NCI-H2196 (cell line): ENCODE measurements at regions not wholly inside any gene's neighbourhood (a gene's known extent, or its start where the extent isn't known, plus 50 kb on each side); places are given as distances from the start of the nearest gene placed in this dataset.
"Not testable (repeated sequence)": the region's sequence is repeated elsewhere in the genome, so short reads cannot be mapped to it uniquely, and the experiment has no call there.

Source experiments
- DNase-seq: peaks from one replicate; lab custom pipeline; 2025; ENCODE audit not compliant: unreplicated experiment; lab: John Stamatoyannopoulos, UW

DNA sequence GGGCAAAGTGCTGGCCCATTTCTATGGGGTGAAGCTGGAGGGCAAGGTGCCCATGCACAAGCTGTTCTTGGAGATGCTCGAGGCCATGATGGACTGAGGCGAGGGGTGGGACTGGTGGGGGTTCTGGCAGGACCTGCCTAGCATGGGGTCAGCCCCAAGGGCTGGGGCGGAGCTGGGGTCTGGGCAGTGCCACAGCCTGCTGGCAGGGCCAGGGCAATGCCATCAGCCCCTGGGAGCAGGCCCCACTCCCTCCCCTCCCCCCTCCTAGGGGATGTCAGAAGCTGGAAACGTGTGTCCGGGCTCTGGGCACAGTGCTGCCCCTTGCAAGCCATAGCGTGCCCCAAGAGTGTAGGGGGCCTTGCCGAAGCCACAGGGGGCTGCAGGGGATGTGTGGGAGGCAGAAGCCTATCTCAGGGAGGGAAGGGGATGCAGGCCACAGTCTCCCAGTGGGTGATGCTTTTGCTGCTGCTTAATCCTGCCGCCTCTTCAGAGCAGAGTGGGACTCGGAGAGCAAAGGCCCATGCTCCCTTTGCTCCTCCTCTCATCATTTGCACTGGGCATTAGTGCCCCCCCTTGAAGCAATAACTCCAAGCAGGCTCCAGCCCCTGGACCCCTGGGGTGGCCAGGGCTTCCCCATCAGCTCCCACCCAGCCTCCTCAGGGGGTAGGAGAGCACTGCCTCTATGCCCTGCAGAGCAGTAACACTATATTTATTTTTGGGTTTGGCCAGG is 85.2 kb downstream of the MRPL57 start:
- DNase-seq: not testable (repeated sequence)

DNA sequence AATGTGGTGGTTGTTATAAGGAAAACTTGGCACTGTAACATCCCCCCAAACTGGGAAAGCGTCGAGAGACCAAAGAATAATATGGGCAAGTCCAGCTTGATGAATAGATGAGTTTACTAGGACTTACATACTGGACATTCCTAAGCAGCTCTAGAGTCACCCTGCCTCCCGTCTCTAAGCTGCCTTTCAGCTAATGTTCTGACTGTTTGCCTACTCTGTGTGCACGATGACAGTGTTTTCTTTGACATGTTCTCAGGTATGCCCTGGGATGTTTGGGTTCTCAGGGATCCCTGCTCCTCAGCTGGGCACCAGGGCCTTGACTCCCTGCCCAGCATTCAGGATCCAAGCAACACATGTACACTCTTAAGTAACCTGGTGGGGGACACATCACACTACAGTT is 87.5 kb downstream of the MRPL57 start:
- DNase-seq: not testable (repeated sequence)

DNA sequence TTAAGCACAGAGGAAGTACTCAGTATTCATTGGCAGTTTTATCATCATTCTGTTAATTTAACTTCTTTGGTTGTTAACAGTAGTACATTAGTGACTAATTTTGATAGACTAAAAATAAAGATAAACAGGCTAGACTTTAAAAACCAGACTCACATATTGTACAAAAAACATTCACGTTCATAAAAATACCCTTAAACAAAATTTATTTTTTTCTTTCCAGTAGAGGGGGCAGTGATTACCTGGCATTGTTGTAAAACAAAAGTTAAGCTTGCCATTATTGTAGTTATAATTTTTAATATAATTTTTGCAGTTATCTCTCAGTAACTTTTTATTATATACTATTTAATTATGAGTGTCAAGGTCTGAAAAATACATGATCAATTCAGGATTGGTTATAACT is 92.0 kb downstream of the MRPL57 start:
- DNase-seq: not testable (repeated sequence)

DNA sequence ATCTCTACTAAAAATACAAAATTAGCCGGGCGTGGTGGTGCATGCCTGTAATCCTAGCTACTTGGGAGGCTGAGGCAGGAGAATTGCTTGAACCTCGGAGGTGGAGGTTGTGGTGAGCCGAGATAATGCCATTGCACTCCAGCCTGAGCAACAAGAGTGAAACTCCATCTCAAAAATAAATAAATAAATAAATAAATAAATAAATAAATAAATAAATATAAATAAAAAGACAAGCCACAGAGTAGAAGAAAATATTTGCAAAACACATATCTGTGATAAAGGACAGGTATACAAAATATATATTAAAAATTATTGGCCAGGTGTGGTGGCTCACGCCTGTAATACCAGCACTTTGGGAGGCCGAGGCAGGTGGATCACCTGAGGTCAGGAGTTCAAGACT is 96.0 kb downstream of the MRPL57 start:
- not testable (repeated sequence) for DNase-seq

DNA sequence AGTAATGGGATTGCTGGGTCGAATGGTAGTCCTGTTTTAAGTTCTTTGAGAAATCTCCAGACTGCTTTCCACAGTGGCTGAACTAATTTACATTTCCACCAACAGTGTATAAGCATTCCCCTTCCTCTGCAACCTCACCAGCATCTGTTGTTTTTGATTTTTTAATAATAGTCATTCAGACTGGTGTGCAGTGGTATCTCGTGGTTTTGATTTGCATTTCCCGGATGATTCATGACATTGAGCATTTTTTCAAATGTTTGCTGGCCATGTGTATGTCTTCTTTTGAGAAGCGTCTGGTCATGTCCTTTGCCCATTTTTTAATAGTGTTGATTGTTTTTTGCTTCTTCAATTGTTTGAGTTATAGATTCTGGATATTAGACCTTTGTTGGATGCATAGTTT is 98.0 kb downstream of the MRPL57 start:
- DNase-seq: not testable (repeated sequence)

DNA sequence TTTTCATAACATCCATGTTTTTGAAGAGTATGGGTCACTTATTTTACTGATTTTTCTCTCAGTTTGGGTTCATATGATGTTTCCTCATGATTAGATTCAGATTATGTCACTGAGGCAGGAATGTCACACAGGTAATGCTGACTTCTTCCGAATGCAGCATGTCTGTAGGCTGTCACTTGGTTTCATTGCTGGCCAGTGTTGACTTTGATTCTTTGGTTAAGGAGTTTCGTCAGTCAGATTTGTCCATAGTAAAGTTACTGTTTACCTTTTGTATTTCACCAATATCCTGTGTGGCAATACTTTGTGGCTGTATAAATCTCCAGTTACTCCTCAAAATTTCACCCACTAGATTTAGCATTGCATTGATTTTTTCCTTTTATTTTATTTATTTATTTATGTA is 105.6 kb downstream of the MRPL57 start:
- DNase-seq: no peak

DNA sequence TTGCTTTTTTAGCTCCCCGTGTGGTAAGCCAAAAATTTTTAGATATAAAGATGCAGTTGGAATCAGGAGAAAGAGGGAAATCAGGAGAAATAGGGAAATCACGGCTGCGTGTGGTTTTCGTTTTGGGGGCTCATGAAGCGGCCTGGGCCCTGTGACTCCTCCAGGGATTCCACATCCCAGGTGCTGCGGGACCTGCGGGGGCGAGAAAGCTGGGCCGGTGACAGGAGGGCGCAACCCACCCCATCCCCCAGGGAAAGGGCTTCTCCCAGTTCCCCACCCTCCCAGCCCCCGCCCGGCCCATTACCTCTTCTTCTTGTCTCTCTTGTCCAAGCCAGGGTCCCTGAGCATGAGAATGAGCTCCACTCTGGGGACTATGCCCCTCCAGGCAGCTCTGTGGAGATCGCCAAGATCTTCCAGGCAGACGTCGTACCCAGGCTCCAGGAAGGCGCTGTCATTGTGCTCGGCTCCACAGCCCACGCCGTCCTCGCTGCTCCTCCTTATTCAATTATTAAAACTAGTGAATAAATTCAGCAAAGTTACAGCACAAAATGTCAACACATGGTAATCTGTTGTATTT is 111.0 kb downstream of the MRPL57 start:
- DNase-seq: no peak

DNA sequence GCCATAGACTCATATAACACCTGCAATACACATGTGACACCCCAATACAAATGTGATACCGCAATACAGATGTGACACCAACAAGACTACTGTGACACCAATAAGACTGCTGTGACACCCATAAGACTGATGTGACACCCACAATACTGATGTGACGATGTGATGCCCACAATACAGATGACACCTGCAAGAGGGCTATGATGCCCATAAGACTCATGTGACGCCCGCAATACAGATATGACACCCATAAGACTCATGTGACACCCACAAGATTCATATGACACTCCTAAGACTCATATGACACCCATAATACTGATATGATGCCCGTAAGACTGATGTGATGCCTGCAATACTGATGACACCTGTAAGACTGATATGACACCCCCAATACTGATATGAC is 113.0 kb downstream of the MRPL57 start:
- DNase-seq: no peak

DNA sequence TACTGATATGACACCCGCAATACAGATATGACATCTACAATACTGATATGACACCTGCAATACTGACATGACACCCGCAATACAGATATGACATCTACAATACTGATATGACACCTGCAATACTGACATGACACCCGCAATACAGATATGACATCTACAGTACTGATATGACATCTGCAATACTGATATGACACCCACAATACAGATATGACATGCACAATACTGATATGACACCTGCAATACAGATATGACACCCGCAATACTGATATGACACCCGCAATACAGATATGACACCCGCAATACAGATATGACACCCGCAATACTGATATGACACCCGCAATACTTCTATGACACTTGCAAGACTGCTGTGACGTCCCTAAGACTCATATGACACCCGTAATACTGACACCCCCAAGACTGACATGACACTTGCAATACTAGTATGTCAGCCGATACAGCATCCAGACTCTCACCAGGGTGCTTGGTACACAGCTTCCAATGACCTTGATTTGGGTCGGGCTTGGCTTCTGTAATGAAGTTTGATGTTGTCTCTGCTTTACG is 114.1 kb downstream of the MRPL57 start:
- not testable (repeated sequence) for DNase-seq

DNA sequence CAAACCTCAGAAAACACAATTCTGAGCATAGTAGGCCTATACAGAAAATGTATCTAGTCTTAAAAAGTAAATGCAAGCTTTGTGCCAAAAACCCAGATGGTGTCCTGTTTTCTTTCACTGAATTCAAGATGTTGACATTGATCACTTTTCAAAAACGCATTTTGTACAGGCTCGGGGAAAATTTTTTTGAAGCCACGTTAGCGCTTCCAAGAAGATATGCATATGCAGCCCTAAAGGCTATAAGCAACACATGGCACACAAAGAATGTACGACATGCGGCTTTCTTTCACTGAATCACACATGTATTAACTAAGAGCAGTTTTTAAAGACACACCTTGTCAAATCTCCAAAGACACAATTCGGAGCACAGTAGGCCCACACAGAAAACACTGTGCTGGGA is 115.4 kb downstream of the MRPL57 start:
- no peak for DNase-seq

DNA sequence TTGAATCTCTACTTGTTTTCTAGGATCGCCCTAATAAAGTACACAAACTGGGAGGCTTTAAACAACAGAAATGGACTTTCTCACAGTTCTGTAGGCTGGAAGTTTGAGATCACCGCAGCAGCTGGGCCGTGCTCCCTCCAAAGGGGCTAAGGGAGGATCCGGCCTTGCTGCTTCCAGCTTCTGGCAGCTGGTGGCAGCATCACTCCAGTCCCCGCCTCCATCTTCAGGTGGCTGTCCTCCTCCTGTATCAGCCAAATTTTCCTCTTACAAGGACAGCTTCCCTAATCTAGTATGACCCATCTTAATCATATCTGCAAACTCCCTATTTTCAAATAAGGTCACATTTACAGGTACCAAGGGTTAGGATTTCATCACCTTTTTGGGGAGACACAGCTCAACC is 120.5 kb downstream of the MRPL57 start:
- peak; percentile 31 for DNase-seq

DNA sequence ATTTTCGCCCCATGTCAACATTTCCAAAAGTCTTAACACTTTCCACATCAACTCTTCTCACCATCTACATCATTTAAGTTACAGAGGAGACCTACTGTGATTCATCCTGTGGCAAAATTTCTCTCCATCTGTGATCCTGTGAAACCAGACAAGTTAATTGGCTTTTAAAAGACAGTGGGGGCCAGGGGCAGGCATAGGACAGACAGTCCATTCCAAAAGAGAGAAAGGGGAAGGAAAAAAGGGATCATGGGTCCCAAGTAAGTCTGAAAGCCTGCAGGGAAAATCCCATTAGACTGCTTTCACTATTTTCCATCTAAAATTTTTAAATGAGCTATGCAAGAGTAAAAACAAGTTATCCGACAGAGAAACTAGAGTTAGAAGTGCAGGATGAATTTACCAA is 121.0 kb downstream of the MRPL57 start:
- DNase-seq: no peak

DNA sequence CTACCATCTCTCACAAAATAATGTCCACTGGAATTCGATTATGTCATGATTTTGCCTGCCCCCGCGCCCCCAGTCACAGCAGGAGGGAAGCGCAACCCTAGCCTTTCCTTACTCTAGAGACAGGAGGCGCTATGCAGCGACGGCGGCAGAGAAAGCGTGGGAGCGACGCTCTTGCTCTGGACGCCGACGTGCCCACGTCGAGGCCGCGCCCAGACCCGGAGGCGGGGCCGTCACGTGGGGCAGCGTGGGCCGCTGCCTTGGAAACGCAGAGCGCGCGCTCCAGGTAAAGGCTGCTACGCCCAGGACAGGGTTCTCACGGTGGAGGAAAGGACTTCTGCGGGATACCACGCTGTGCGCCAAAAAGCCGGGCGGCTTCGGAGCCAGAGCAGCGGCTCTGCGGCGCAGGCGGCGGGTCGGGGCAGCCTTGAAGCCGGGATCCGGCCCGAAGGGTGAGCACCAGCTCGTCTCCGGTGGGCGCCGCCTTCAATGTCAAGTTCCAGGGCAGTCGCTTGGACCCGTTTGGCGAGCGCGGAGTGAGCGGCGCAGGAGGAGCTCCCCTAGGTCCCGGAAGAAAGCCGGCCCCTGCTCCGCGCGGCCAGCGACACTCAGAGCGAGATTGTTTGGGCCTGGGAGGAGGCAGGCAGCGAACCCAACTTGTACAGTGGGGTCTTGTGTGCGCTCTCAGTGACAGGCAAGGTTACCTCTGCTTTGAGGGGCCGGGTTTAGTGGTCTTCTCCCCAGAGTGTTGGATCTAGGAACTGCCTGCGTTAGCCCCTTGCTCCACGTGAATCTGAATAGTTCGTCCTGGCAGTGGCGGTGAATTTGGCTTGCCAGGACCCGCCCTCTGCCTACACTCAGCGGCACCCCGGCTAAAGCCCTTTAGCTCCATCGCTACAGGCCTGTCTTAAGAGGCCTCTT is 121.7 kb downstream of the MRPL57 start:
- peak; percentile 78 for DNase-seq

DNA sequence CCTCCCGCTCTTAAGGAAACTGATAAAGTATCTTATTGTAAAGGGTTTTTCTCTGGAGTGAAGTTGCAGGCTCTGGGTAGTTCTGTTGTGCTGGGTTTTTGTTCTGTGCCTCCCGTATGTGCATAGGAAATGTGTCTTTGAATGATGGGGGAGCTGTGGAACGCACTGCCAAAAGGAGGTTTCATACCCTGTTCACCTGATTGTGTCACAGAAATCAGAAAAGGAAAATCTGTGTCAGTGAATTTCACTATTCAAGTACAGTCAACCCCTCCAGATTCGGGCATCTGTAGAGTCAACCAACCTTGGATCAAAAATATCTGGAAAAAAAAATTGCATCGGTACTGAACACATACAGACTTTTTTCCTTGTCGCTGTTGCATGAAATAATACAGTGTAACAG is 127.8 kb downstream of the MRPL57 start:
- DNase-seq: no peak

DNA sequence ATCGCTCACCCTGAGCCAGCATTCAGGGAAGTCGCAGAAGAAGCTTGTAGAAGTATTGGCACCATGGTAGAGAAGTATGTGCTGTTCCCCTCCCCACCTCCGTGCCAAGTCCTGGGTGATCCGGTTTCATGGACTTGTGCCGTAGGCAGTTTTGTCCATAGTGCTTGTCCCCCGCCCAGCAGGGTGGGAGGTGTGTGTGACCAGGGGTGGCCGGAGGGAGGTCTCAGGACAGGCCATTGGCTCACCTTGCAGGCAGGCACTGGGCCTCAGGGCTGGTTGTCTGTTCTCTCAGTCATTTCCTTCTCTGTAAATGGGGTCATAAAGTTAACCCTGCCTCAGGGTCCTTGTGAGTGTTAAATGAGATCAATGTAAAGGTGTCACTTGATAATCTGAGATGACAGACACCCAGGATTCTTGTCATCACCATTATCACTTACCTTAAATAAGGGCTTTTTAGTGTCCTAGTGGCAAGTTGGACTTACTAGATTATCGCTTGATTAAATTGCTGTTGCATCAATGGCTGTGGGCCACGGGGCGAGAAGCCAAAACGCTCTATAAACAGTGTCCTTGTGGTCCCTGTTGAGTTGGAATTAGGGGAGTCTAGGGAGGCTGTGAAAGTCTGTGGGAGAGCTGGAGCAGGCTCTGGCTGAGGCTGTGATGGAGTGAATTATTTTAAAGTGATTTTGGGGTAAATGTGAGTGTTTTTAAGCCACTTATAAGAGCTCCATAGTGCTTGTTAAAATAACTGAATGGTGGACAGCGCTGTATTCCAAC is 130.0 kb downstream of the MRPL57 start:
- DNase-seq: not testable (repeated sequence)

DNA sequence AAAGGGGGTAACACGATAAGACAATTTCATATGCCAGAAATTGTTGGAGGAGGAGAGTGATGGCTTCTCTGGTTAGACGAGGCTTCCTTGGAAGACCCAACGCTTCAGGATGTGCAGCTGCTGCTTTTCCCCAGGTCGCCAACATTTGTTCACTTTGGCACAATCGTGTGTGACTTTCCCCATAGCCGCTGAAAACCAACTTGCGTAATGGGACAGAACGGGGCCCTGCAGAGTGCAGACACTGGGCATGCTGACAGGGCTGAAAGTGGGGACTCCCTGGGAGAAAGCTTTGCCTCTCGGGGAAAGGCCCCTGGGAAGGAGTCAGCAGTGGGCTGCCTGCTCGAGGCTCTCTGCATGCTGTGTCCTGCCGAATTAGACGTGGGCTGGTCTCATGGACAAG is 130.7 kb downstream of the MRPL57 start:
- DNase-seq: not testable (repeated sequence)

DNA sequence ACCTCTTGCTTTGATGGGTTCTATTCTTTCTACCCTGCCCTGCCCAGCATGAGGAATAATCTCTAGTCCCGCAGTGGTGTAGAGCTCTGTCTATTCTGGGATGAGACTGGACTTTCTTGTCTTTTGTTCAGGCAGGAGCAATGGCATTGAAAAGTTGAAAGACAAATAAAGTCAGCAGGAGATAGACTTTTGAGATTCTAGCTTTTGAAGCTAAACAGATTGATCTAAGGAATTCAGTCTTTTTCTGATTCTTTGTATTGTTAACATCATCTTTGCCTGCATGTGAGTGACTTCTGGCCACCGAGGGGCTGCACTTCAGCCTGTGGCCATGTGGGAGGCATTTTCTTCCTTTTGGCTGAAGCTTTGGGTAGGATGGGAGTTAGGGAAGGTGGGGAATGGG is 132.4 kb downstream of the MRPL57 start:
- DNase-seq: no peak

DNA sequence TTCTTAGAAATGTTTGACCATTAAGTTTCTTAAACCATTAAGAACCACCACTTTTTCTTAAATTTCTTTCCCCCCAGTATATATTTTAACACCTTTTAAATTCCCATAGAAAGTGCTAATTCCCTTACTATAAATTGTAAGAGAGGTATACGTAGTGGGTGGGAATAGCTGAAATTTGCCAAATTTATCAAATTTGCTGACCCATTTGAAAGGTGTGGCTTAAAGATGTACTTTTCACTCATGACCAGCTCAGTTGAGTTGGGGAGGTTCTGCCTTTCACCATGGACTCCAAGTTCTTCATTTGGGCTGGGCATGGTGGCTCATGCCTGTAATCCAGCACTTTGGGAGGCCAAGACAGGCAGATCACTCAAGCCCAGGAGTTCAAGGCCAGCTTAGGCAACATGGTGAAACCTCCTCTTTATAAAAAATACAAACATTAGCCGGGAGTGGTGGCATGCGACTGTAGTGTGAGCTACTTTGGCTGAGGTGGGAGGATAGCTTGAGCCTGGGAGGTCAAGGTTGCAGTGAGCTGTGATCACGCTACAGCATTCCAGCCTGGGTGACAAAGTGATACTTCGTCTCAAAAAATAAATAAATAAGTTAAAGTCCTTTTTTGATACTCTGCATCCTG is 133.2 kb downstream of the MRPL57 start:
- no peak for DNase-seq

DNA sequence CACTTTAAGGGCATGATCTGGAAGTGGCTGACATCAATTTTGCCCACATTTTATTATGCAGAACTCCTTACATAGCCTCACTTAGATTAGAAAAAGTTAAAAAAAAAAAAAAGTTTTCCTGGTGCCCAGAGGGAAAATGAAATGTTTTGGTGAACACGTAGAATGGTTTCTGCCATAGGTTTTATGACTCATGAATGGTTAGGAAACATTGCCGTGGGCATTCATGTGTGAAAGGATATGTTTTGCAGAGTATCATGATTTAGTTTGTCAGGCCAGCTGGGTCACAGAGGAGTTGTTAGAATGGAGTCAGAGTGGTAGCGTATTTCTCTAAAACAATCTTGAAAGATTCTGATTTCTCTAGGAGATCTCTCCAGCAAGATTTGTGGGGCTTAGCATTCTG is 133.8 kb downstream of the MRPL57 start:
- no peak for DNase-seq

DNA sequence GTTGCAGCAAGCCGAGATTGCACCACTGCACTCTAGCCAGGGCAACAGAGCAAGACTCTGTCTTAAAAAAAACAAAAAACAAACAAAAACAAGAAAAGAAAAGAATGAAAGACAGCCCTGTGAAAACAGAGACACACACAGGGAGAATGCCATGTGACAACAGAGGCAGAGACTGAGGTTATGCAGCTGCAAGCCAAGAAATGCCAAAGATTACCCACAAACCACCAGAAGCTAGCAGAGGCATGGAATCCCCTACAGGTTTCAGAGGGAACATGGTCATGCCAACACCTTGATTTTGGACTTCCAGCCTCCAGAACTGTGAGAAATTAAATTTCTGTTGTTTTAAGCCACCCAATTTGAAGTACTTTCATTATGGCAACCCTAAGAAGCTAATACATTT is 138.5 kb downstream of the MRPL57 start:
- DNase-seq: not testable (repeated sequence)
